Muscle of back (tissue), 3 donors: ENCODE measurements at regions not wholly inside any gene's neighbourhood (a gene's known extent, or its start where the extent isn't known, plus 50 kb on each side); places are given as distances from the start of the nearest gene placed in this dataset.

Experiments
- DNase-seq, 3 donors: peaks; one replicate each; pipeline versions ENCODE4 v3.0.0 to v3.0.0-alpha.2; 2013

DNA sequence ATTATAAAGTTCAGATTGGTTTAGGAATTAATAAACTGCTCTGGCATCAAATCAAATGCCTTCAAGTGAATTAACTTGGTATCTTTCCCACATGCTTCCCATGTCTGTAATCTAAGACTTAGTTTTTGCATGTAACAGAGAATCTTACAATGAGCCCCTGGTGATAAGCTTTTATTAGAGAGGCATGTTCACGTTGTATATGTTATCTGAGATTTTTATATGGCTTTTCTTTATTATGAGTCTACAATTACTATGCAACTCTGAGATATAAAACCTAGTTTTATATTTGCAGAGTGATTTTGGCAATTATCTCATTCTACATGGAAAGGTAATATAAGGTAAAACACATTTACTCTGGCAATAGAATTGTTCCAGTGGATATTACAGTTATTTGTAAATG is 1578.4 kb upstream of the IGFBP7 start:
- no peak for DNase-seq

DNA sequence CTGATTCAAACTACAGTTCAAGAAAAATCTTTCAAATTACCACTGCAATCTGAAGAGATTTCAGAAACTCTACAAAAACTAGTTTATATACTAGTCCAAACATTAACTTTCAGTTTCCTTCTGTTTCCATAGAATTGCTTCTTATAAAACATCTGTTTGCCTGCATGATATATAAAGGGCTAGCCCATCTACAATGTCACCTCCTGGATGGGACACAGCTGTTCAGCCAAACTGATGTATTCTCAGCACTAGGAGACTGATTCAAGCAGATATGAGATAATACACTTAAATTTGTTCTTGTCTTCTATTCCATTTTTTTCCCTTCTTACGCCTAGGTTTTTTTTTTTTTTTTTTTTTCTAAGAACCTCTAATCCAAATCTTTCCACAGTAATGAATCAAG is 1569.7 kb upstream of the IGFBP7 start:
- DNase-seq, result no peak

DNA sequence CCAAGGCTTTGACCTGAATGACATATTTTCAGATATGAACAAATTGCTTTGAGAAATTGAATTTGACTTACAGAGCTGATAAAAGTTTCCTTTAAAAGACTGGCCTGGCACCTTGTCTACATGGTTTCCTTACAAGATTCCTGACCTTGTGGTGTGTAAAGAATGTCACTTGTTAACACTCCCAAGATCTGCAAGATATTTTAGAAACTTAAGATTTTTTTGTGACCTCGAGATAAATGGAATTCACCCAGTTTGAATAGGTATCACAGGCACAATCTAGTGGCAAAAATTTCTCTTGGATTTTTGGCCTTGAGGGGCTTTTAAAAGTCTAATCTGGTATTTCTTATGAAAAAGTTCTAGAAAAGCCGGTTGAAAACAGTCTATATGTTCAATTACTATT is 1568.9 kb upstream of the IGFBP7 start:
- DNase-seq, result no peak

DNA sequence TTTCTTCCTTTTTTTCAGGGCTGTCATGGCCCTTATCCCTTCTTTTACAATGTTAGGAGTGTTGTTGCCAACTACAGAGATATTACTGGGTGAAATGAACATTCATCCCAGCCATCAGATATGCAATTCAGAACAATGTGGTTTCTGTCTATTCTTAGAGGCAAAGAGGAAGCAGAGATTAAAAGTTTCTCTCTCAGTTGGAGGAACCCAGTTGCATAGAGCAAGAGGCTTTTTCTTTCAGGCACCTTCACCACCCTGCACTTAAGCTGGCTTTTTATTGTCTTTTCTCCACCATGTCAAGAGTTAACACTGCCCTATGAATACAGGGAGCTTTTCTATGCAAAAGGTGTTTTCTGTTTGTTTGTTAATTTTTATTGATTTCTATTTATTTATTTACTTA is 1559.6 kb upstream of the IGFBP7 start:
- no peak for DNase-seq

DNA sequence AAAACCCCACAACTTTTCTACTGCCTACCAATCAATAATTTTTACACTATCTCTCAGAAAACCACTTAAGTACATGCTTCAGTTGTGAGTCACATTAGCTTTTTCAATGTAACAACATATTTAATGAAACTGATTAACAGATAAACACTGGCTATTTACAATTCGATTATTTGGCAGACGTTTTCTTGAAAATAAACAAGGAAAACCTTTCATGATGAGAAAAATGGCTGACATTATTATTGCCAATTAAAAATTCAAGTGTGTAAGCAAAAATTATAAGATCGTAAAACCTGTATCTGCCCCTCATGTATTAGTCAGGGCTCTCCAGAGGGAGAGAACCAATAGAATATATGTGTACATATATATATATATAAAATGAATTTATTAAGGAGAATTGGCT is 1555.5 kb upstream of the IGFBP7 start:
- no peak for DNase-seq

DNA sequence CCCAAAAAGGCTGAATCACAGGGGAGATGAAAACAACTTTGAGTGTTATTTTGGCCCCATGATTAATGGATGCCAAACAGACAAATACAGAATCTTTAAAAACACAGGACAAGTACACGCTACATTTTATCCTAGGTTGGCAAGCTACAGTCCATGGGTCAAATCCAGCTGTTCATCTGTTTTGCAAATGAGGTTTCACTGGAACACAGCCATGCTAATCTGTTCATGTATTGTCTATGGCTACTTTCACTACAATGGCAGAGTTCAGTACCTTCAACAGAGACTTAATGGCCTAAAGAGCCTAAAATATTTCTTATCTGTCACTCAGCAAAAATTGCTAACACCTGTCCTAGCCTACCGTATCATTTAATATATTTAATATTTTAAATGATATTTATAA is 1548.5 kb upstream of the IGFBP7 start:
- peak in 1 of 3 donors; percentile 1 for DNase-seq

DNA sequence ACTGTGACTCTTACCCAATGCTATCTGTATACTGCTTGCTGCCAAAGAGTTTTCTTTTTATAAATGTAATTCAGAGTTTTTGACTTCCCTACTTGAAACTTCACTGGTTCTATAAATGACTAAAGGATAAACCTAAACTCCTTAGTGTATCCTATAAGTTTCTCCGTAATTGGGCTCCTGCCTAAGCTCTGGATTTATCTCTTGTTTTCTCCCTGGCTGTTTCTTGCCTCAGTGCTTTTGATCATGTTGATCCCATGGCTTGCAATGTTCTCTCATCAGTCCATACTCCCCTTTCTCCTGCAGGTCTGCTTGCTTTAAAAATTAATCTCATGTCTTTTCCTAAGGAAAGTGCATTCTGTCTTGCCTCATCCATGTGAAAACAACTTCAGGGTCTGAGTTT is 1543.1 kb upstream of the IGFBP7 start:
- DNase-seq, result no peak

DNA sequence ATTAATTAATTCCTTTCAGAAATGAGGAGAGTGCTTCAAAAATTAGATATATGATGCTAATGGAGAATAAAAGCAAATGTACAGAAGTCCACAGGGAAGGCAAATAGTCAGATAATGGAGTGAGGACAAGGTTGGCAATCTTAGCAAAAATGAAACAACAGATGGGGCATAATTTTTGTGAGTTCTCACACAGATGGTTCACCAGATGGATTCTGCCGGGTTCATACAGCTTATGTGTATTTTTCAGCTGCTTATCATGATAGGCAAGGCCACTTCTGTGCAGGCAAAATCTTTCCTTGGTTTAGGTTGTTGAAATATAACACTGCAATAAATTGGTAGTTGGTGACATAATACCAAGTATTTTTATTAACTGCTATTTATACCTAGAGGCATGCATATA is 1539.0 kb upstream of the IGFBP7 start:
- no peak for DNase-seq

DNA sequence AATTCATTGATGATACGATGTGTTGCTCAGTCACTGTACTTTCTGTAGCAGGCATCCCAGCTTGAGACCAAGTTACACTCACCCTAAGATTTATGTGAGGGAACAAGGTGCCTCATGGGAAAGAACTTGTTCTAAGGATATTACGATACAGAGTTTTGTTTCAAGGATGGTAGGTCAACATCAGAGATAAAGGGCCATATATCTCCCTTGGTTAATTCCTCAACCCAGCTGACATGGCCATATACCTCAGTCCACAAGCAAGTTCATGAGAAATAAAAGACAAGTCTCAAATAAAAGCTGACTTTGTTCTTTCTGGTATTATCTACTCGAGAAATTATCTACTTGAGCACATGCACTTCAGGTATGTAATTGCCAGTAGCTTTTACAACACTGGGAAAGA is 1535.9 kb upstream of the IGFBP7 start:
- DNase-seq, result no peak

DNA sequence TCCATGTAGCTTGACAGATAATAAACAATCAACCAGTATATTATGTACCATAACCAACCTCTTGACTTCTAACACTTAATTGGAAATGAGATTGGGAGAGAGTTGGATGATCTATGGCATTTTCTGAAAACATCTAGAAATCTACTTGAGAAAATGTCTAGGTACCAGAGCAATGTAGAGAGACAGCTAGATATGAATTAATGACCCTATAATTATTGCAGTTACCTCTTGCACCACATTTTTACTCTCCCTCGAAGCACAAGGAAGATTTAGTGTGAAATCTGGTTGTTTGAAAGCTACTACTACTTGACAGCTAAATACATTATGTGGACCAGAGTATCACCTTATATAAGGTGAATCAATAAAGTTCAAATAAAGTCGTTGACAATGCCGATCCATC is 1534.4 kb upstream of the IGFBP7 start:
- DNase-seq, result no peak

DNA sequence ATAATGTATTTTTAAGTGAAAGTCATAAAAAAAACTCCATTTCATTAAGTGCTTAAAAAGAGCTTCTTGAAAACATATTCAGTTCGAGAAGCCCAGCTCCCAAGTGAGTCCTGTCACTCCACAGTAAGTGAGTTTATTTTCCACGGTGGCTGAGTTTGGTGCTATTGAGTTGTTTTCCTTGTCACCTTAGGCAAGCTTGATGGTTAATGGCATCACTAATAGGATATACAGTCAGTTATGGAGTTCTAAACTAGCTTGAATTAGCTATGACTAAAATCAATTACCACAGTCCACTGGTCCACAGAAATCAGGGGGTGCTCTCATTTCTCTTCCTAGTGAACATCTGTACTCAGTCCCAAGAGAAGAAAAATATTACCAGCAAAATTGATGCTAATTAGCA is 1526.2 kb upstream of the IGFBP7 start:
- DNase-seq, result no peak

DNA sequence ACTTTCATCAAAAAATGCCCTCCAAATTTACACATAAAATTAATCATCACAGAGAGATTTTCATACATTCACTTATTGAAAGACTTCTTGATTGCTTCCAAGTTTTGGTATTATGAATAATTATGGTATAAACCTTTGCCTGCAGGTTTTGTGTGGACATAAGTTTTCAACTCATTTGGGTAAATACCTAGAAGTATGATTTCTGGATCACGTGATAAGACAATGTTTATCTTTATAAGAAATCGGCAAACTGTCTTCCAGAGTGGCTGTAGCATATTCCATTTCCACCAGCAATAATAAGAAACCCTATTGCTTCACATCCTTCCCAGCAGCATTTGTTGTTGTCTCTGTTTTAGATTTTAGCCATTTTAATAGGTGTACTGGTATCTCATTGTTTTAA is 1507.0 kb upstream of the IGFBP7 start:
- no peak for DNase-seq

DNA sequence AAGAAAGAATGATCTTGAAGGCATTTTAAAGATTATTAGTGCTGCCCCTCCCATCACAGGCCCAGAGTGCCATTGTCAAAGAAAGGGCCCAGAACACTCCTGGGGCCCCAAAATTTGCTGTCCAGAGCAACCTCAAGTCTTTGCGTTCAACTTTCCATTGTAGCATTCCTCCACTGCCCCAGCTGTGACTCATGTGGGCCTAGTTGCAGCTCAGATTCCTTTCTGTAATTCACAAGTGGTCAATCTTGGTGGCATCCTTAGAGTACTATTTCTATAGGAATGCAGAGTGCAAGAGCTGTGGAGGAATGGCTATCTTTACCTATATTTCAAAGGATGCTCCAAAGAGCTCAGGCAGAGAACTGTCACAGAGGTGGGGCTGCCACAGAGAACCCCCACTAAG is 1500.8 kb upstream of the IGFBP7 start:
- DNase-seq, result no peak

DNA sequence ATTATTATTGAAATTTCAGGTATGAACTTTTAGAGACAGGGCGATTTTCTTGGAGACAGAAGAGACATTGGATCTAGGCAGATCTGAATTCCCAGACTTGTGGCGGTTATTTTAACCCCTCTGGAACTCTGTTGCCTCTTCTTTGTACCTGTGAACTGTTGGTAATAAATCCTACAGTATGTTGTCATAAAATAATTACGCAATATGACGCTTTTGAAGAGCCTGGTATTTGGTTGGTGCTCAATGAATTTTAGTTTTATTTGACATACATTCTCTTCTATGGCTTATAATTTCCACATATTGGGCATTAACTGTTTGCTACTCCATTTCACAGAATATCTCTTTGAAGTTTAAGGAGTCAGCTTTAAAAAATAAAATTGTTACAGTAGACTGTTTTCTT is 1496.1 kb upstream of the IGFBP7 start:
- no peak for DNase-seq

DNA sequence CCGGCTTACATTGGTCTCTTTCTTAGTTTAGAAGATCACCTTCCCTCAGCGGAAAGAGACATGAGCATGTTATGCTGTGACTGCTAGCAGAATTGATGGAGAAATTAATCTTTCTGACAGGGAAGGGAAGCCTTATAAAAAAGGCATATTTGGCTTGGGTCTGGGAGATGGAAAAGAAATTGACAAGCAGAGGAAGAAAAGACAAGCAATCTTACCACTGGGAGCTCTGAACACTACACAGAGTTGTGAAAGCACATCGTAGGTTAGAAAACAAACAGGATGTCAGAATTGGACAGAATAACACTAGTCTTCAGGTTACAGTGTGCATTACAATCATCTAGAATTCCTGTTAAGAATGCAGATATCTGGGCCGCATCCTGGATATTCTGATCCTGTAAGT is 1493.8 kb upstream of the IGFBP7 start:
- no peak for DNase-seq

DNA sequence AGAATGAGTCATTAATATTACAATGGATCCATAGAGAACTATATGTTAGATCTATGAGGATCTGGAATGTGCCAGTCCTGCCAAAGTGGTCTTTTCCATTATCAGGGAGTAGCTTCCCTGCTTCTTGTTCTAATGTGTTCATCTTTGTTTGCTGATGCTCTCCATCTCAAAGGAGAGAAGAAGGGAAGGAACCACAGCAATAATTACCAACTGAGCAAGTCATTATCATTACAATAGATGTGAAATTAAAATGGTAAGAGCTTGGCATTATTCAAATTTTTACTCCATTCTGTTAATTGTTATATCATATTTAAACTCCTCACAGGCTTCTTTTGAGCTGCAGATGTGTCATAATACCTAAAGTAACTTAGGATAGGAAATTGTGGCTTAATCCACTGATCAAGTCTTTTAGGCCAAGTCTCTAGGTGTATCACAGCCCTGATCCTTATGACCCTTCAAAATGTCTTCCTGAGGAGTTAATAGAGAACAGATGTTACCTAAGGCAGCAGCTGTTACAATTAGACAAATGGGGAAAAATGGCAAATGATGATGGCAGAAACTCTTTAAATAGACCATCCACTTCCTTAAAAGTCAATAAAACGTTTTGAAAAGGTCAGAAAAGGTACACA is 1492.7 kb upstream of the IGFBP7 start:
- DNase-seq, result no peak

DNA sequence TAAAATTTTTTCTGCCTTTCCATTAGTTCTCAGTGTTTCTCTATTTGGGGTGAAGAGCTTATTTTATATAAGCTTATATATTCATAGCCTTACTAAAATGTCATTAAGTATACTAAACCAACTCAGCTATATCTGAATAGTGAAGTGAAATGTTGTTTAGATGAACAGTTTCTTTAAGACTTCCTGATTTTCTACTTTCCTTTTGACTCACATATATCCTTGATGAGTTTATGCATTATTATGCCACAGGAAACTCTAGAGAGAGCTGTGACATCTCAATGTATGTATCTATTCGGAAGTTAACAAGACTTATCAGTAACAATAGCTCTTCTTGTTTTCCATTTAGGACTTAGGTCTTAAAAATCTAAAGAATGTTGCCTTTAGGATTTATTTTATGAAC is 1491.8 kb upstream of the IGFBP7 start:
- DNase-seq, result no peak

DNA sequence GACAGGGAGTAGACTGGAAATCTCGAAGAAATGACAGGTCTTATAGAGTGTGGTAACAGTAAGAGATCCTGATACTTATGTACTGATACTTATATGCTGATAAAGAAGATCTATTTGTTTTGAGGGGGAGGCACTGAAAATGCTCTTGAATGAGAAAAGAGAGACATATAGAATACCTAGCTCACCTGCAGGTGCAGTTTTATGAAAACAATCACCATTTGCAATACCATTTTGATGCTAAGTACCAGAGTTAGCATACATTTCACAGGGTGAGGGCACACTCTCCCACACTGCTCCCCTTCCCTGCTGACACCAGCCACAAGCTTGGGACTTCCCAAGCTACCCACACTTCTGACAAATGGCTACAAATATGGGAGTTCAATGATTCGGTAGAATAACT is 1490.1 kb upstream of the IGFBP7 start:
- no peak for DNase-seq

DNA sequence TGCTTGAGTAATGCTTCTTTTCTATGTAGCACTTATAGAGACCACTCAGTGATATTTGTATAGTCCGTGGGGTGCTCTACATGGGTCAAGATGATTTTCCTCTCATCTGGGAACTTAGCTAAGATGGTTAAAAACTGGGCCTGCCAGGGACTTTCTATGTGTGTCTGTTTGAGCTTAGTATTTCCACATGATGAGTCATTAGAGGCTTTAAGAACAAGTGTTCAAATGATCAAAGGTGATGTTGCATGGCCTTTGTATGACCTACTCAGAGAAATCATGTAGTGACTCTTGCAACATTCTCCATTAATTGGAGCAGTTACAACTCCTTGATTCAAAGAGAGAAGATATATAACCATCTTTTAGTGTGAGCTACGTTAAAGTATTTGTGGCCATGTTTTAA is 1480.5 kb upstream of the IGFBP7 start:
- no peak for DNase-seq

DNA sequence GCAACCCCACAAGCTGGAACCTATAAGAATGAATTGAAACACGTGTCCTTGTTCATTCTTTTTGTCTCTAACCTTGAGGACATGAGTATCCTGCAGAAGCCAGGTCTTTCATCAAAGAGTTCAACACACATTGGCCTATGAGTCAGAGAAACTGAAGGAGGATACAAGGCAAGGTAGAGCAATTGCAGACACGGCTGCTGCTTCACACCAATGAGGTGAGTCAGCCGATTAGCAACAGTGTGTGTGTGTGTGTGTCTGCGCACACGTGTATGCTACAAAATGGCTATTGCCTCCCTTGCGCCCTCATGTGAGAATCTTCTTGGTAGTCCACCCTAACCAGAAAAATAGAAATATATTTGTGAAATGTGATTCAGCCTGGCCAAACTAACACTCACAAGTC is 1477.7 kb upstream of the IGFBP7 start:
- DNase-seq, result no peak

DNA sequence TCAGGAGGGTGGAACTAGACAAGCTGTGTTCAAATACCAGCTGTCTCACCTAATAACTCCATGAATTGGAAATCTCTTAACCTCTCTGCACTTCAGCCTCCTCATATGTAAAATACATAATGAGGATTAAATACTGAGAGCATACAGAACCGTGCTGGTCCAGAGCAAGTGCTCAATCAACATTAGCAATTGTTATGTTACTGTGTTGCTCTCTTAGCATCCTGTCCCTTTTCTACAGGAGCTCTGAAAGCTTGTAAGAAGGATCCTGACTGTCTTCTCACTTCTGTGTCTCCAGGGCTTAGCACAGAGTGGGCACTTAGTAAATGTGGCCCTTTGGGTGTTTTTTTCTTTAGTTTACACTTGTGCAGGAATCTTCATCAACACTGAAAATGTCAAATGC is 1456.1 kb upstream of the IGFBP7 start:
- no peak for DNase-seq

DNA sequence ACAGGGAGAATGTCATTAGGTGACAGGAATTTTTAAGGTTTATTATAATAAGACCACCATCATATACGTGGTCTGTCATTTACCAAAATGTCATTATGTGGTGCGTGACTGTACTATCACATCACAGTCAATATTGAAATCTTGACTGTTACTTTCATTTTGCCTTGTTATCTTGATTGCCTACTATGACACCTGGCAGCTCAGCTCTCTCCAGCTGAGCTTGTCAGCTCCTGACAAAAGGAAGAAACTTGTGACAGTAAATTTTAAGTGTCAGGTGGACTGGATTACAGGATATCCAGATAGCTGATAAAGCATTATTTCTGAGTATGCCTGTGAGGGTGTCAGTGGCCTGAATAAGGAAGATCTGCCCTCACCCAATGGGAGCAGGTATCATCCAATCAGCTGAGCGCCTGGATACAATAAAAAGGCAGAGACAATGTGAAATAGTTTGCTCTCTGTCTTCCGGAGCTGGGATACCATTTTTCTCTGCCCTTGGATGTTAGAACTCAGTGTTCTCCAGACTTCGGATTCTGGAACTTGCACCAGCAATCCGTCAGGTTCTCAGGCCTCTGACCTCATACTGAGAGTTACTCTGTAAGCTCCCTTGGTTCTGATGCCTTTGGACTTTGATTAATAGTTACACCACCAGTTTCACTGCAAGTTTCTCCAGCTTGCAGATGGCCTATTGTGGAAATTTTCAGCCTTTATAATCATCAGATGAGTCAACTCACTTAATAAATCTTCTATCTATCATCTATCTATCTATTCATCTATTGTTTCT is 1454.7 kb upstream of the IGFBP7 start:
- no peak for DNase-seq

DNA sequence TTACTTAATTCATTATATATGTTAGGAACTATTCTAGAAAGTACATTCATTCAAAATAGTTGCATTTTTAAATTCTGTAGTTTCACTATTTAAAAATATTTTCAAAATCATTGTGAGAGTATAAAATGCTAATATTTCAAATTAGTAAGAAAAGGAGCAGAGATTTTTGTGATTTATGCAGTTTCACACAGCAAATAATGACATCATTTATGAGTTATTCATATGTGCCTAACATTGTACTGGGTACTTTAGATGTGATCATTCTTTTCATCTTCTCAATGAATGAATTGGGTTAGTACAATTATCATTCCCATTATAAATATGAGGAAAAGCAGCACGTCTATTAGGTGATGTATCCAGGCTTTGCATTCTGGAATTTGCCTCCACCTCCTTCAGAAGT is 1451.0 kb upstream of the IGFBP7 start:
- no peak for DNase-seq

DNA sequence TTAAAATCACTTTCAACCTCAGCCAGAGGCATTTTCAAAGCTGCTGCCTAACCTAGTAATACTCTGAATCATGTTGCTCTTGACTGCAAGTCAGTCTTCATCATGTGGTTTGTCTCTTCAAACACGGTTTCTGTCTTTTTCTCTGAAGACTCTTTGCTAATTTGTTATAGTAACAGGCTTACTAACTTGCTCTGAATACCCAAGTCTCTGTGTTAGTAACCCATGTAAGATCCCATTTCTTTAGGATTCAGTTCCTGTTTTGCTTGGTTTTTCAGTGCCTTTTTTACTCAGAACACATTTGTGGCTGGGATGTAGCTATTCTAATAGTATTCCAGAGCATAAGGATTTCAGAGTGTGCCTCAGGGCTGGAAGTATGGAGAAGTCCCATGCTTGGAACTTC is 1450.6 kb upstream of the IGFBP7 start:
- no peak for DNase-seq
